ENCODE measurements at regions not wholly inside any gene's neighbourhood (a gene's known extent, or its start where the extent isn't known, plus 50 kb on each side); places are given as distances from the start of the nearest gene placed in this dataset.
"Not testable (repeated sequence)": the region's sequence is repeated elsewhere in the genome, so short reads cannot be mapped to it uniquely, and the experiment has no call there.

- H3K36me3 ChIP-seq (ENCODE audit: insufficient read depth in 1 of 2, low read depth in 1 of 2) = no peaks in the 10 kb centered on the region
- H3K9me3 ChIP-seq = no peaks in the 10 kb centered on the region
- WGBS, 3 donors = 17 to 26% (median 25%) methylated on average over 2 of the region's 2 CpGs
- DNase-seq = no peak
- H3K27me3 ChIP-seq (ENCODE audit: insufficient read depth in 3 of 3, low read length in 2 of 3) = no peaks in the 10 kb centered on the region
- H3K27ac ChIP-seq = peak overlapping the region; percentile 14
- no peak overlapping the region for H3K4me3 ChIP-seq
- ATAC-seq = peak; percentile 24 to 65 (median 62)
- H3K4me1 ChIP-seq = peaks cover 23% of the 10 kb centered on the region
- no peak for TF ChIP-seq CTCF (IDR thresholded peaks at IDR 0.05)
- intact Hi-C loops (cut with DNase I) = no loop called here
These were observed 104.4 kb upstream of the RBMS3 start for GRCh38 chr3:29176501-29176900.

GRCh38 chr3:29178809-29179793 is 101.8 kb upstream of the RBMS3 start:
- H3K27me3 ChIP-seq (ENCODE audit: insufficient read depth in 3 of 3, low read length in 2 of 3) = no peaks in the 10 kb centered on the region
- WGBS, 3 donors = 14 to 41% (median 19%) methylated on average over 4 of the region's 4 CpGs
- intact Hi-C loops (cut with DNase I) = no loop called here
- ATAC-seq (peak; percentile 39 to 76 (median 53)), DNase-seq (no peak)
- H3K36me3 ChIP-seq (ENCODE audit: insufficient read depth in 1 of 2, low read depth in 1 of 2) = no peaks in the 10 kb centered on the region
- peaks cover 38% of the 10 kb centered on the region for H3K4me1 ChIP-seq
- peak overlapping the region; percentile 36 for H3K27ac ChIP-seq
- no peaks in the 10 kb centered on the region for H3K9me3 ChIP-seq
- H3K4me3 ChIP-seq = no peak overlapping the region
- TF ChIP-seq CTCF (IDR thresholded peaks at IDR 0.05) = no peak

DNA sequence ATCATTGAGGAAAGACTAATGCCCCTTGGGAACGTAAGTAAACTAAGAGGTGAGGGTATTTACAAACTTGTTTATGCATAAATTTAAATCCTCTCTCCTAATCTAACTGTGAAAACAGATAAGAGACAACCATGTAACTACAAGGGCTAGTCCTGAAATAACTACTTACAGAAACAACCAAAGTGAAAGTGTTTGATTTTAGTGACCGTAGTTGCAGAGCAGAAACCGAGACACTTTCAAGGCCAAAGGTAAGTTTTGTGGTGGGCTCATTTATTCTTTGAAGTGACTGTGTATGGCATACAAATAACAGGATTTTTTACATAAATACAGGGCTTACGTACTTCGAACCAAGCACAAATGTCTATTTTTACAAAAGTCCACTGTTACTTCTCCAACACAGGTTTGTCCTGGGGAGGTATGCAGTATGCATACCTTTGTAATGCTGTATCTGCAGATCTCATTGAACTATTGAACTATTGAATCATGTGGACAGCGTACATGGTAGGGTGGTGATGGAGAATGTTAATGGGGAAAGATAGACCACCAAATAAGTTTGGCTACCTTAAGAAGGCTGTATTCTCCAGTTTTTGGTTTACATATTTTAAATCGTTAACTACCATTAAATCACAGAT is 99.6 kb upstream of the RBMS3 start:
- intact Hi-C loops (cut with DNase I) = no loop called here
- Histone ChIP-seq H3K9me3 (no peaks in the 10 kb centered on the region), H3K4me1 (peaks cover 34% of the 10 kb centered on the region), H3K4me3 (no peak overlapping the region), H3K27me3 (ENCODE audit: insufficient read depth in 3 of 3, low read length in 2 of 3) (no peaks in the 10 kb centered on the region), H3K27ac (no peak overlapping the region), H3K36me3 (ENCODE audit: insufficient read depth in 1 of 2, low read depth in 1 of 2) (no peaks in the 10 kb centered on the region)
- no peak for TF ChIP-seq CTCF (IDR thresholded peaks at IDR 0.05)
- ATAC-seq (no peak), DNase-seq (no peak)
- 77 to 88% (median 81%) methylated on average over 7 of the region's 7 CpGs for WGBS, 3 donors

DNA sequence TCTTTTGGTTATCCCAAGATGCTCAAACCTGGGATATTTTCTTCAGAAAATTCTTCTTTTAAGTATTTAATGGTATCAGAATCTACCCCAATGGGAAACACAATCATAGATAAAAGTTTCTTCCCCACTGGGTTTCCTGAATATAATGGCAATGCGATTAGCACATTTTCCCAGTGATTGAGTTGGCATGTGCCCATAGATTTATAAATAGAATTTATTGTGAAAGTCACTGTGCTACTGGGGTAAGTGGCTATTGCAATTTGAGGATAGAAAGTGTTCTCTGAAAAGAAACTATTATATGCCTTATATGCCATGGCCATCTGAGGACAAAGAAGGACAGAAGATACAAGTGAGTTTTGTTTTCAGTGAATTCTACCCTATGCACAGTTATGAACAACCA is 99.0 kb upstream of the RBMS3 start:
- no peak for TF ChIP-seq CTCF (IDR thresholded peaks at IDR 0.05)
- H3K4me1 ChIP-seq = peaks cover 28% of the 10 kb centered on the region
- H3K27me3 ChIP-seq (ENCODE audit: insufficient read depth in 3 of 3, low read length in 2 of 3) = no peaks in the 10 kb centered on the region
- ATAC-seq (no peak), DNase-seq (no peak)
- WGBS, 3 donors = 44 to 57% (median 49%) methylated on average over 1 of the region's 1 CpG
- no peak overlapping the region for H3K4me3 ChIP-seq
- H3K36me3 ChIP-seq (ENCODE audit: insufficient read depth in 1 of 2, low read depth in 1 of 2) = no peaks in the 10 kb centered on the region
- intact Hi-C loops (cut with DNase I) = no loop called here
- H3K9me3 ChIP-seq = no peaks in the 10 kb centered on the region
- H3K27ac ChIP-seq = no peak overlapping the region

DNA sequence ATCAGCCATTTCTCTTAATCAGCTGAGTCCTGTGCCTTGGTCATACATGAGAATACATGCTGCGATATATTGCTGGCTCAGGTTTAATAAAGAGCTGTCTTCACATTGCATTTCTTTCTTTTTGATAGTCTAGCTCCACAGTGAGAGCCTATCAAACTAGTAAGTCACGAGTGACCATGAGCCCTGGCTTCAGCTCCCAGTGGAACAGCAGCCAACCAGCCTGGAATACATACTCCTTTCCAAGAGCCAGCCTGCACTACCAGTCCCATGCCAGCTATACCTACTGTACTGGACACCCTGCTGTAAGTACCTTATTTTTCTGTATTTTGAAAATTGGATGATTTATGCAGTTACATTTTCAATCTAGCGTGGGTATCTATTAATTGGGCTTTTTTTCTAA is 98.0 kb upstream of the RBMS3 start:
- H3K9me3 ChIP-seq; intact Hi-C loops (cut with DNase I); H3K36me3 ChIP-seq (ENCODE audit: insufficient read depth in 1 of 2, low read depth in 1 of 2); H3K4me3 ChIP-seq; H3K27me3 ChIP-seq (ENCODE audit: insufficient read depth in 3 of 3, low read length in 2 of 3); H3K27ac ChIP-seq; DNase-seq: not testable (repeated sequence)
- peaks cover 27% of the 10 kb centered on the region for H3K4me1 ChIP-seq
- WGBS, 3 donors = 43 to 62% (median 55%) methylated on average over 3 of the region's 3 CpGs
- ATAC-seq = peak in 2 of 4 donors; percentile 33 to 56

Data from psoas muscle (tissue), 7 donors.